GM18867 (cell line): ENCODE measurements at regions not wholly inside any gene's neighbourhood (a gene's known extent, or its start where the extent isn't known, plus 50 kb on each side); places are given as distances from the start of the nearest gene placed in this dataset.
"Not testable (repeated sequence)": the region's sequence is repeated elsewhere in the genome, so short reads cannot be mapped to it uniquely, and the experiment has no call there.

ENCODE experiments used
- ATAC-seq: cut with Tn5 transposase; IDR thresholded peaks from one replicate; pipeline ENCODE4 v1.9.1; 2021; ENCODE audit warnings: mild to moderate bottlenecking, moderate library complexity; ENCODE audit not compliant: unreplicated experiment

DNA sequence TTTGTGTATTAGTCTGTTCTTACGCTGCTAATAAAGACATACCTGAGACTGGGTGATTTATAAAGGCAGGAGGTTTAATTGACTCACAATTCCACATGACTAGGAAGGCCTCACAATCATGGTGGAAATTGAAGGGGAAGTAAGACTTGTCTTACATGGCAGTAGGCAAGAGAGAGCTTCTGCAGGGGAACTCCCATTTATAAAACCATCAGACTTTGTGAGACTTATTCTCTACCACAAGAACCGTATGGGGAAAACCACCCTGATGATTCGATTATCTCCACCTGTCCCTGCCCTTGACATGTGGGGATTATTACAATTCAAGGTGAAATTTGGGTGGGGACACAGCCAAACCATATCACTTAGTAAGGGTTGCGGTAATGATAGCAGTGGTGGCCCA lies 833.1 kb downstream of the FLRT2 start:
- ATAC-seq: no peak

DNA sequence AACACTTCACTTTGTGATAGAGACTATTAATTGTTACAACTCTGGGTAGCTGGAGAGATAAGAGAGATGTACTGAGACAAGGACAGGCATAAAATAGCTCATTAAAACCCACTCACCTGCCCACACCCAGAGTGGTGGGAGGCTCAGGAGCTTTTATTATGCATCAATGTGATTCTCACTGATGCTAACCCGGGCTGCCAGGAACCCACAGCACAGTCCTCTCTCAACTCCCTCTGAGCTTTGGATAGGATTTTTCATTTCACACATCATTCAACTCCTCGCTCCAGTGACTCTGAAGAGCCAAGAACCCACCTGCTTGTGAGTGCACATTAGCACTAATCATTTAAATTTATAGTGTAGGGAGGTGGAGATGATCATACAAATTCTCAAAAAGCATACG lies 827.9 kb downstream of the FLRT2 start:
- no peak for ATAC-seq

DNA sequence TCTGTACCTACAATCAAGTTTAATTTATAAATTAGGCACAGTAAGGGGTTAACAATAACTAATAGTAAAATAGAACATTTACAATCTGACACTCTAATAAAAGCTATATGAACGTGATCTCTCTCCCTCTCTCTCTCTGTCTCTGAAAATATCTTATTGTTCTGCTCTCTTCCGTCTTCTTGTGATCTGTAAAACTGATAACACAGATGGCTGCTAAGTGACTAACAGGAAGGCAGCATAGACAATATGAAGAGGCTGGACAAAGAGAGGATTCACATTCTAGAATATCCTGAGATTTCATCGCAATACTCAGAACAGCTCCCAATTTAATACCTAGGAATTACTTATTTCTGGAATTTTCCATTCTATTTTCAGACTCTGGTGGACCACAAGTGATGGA lies 827.2 kb downstream of the FLRT2 start:
- ATAC-seq: no peak

DNA sequence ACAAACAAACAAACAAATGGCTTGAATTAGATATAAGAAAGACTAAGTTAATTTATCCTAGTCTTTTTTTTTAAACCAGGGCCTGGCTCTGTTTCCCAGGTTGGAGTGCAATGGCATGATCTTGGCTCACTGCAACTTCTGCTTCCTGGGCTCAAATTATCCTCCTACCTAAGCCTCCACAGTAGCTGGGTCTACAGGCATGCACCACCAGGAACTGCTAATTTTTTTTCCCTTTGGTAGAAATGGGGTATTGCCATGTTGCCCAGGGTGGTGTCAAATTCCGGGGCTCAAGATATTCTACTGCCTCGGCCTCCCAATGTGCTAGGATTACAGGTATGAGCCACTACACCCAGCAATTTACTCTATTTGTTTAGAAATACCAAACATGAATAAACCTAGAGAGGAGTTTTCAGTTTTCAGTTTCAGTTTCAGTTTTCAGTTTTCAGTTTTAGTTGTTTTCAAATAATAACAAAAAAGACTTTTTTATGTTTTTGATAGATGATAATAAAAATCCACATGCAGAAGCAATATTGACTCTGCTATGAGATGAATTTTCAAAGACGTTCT lies 817.0 kb downstream of the FLRT2 start:
- no peak for ATAC-seq

DNA sequence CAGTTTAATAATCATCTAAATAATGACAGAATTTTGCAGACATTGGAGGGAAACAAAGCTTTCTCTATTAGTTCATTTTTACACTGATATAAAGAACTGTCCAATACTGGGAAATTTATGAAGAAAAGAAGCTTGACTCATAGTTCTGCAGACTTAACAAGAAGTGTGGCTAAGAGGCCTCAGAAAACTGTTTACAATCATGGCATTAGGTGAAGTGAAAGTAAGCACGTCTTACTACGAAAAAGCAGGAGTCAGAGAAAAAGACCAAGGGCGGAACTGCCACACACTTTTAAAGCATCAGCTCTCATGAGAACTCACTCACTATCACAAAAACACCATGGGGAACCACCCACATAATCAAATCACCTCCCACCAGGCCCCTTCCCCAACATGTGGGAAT lies 804.4 kb downstream of the FLRT2 start:
- no peak for ATAC-seq

DNA sequence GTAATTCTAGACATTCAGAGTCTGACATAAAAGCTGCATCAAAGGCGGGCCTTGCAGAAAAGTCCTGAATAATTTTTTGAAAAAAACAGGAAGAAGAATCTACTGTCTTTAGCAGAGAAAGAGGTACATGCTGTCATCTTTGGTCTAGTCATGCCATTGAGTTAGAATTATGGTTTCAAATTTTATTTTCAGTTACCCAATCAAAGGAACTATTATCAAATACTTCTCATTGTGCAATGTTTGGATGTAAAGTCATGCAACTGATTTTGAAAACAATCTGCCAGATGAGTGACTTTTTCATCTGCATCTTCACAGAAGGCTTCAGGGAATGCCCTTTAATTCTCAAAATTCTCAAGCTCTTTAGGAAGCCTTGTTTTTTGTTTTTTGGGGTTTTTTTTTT lies 803.5 kb downstream of the FLRT2 start:
- no peak for ATAC-seq

DNA sequence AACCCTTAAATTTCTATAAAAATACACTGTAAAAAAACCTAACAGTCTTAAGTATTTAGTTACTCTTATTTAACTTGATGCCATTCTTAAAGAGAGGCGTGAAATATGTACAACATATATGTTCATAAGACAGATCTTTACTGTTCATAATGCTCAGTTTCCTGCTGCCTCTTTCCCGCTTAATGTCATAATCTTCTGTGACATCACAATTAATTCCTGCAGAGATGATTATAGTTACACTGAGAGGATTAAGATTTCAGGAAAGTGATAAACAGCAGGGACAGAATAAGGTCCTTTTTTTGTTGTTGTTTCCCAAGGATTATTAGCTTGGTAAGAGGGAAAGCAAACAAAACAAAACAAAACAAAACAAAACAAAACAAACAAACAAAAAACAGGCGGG lies 801.4 kb downstream of the FLRT2 start:
- ATAC-seq: no peak

DNA sequence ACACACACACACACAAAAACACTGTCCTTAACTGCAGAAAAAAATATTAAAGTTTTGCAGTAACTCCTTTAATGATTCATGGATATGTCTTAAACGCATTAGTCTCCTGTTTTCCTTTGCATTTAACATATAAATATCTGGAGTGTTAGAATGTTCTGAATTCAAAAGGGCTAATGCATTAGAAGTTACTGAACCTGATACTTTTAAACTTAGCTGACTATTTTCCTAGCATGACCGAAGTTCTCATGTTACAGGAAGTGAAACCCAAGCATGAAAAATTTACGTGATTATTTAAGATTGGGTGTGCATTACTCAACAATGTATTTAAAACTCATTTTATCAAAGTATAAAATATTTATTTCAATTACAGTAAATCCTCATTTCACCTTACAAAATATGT lies 791.2 kb downstream of the FLRT2 start:
- no peak for ATAC-seq

DNA sequence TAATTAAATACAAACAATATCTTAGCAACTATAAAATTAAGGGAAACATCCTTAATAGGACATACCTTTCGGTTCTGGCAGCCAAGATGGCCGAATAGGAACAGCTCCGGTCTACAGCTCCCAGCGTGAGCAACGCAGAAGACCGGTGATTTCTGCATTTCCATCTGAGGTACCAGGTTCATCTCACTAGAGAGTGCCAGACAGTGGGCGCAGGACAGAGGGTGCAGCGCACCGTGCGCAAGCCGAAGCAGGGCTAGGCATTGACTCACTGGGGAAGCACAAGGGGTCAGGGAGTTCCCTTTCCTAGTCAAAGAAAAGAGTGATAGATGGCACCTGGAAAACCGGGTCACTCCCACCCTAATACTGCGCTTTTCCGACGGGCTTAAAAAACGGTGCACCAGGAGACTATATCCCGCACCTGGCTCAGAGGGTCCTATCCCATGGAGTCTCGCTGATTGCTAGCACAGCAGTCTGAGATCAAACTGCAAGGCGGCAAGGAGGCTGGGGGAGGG lies 782.3 kb downstream of the FLRT2 start:
- ATAC-seq: not testable (repeated sequence)

DNA sequence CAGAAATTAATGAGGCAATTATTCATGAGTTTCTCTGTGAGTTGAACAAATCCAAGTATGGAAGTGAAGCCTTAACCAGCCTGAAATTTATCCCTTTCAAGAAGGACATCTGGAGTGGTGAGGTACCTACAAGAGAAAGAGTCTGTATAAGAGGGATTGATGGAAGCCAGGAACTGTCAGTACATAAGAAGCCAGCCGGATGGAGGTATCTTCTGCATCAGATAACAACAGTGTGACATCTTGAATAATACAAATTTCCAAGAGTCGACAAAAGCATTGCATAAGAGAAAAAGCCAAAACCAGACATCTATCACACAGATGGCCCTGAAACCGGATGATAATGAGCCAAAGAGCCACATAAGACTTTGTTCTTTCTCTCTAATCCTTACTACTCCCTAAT lies 781.2 kb downstream of the FLRT2 start:
- no peak for ATAC-seq

DNA sequence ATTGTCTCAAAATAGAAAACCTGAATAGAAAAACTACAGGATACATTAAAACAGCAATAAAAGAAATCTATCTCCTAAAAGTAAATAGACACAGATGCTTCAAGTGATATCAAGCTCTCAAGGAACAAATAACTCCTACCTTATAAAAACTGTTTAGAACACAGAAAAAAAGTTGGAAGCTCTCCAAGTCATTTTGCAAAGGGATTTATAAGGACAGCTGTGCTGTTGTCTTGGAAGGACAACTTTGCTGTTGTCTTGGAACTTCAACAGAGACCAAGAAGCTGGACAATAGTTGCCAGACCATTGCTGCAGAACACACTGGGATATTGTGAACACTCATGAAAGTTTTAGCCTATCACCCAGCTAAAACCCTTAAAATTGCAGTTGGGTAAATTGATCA lies 780.7 kb downstream of the FLRT2 start:
- no peak for ATAC-seq

DNA sequence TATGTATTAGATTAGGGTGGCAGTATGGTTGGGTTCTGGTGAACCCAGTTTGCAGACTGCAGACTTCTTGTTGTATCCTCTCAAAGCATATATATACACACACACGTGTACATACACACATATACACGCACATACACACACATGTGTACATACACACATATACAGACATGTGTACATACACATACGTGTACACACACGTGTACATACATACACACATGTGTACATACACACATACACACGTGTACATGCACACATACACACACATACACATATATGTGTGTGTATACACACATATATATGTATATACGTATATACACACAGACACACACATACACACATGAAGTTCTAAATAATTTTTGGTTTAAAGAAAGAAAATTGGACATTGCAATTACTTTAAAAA lies 780.2 kb downstream of the FLRT2 start:
- no peak for ATAC-seq

DNA sequence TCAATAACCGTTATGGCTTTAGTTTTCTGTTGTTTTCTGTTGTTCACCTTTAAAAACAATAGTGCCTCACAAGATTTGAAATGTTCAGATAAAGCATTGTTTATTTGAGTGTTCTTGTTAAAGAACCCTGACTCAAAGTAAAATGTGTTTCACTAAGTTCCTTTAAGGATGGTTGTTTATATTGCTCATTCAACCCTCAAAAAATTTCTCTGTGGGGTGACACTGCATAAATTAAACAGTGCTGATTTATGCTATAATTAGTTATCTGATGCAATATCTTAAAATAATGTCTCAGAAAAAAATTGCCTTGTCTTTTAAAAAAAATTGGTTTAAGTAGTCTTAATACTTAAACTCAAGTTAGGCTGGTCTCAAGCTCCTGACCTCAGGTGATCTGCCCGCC lies 775.1 kb downstream of the FLRT2 start:
- no peak for ATAC-seq

DNA sequence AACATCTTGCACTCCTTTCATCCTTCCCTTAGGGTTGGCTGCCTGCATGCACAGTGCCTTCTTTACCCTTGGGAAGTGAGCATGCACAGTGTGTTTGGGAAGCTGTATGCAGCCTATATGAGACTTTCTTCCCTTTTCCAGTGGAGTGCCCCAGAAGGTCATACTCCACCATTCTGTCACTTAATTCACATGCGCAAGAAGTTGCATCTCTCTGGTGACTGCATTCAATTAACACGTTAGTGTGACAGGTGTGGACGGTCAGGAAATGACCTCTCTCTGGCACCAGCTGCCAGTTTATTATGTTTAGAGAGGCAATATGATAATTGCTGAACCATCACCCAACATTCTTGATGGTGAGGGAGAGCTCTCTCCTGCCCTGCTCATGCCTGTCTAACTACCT lies 770.0 kb downstream of the FLRT2 start:
- no peak for ATAC-seq

DNA sequence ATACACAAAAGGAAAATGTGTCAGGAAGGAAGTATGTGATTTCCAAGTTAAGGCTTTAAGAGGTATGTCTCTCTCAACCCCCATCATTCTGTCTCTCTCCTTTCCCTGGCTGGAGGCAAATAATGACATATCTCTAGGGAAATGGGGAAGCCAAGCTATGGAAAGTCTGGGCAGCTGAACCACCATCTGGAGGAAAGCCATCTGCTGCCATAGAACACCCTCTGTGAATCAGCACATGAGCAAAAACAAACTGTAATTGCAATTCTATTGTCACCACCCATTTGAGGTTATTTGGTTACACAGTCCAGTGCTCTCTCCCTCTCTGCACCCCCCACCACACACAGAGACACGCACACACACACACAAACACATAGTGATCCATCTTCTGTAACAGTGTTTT lies 766.2 kb downstream of the FLRT2 start:
- no peak for ATAC-seq

DNA sequence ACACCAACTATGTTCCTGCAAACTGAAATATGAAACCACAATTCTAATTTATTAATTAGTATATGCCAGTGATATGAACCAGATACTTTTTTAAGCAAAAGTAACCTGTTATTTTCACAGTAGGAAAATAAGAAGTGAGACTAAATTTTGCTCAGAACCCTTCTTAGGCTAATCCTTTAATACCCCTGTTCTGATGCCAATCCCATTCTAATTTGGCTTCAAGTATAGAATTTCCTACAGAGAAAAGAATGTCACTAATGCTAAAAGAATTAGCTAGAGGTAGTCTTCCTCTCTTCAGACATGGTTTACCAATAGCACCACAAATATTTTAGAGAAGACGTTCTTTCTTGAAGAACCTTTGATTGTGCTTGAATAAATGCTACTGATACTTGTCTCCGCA lies 758.4 kb downstream of the FLRT2 start:
- ATAC-seq: no peak

DNA sequence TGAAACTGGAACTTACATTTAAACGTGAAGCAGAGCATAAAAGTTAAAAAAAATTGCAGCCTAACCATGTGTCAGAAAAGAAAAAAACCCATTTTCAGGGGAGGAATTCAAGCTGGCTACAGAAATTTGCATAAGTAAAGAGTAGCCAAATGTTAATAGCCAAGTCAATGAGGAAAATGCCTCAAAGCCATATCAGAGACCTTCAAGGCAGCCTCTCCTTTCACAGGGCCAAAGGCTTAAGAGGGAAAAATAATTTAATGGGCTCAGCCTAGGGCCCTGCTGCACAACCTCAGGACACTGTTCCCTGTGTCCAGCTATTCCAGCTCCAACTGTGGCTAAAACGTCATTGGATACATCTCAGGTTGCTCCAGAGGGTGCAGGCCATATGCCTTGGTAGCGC lies 749.5 kb downstream of the FLRT2 start:
- ATAC-seq: no peak

DNA sequence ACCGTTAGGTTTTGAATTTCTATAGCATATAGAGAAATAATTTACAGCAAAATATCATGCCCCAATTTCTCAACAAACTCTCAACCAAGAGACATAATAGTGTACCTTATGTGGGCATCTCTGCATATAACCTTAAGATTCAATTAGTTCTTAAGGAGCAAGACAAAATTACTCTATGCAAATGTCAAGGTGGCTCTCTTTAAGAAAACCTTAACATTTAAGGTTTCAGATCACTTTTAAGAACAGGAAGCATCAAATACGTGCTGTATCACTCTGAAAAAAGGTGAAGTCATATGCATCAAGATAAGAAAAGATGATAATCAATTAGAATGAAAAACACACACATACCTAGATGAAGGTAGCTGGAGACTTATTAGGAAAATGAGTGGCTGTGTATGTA lies 728.0 kb downstream of the FLRT2 start:
- ATAC-seq: no peak

DNA sequence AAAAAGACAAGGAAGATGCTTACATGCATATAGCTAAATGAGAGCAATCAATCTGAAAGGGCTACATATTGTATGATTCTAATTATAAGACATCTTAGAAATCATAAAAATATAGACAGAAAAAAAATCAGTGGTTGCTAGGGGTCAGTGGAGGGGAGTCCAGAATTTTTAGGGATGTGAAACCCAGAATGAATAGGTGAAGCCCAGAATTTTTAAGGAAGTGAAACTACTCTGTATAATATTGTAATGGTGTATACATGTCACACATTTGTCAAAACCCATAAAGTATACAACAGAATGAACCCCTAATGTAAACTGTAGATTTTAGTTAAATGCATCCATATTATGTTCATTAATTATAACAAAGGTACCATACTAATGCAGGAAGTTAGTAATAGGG lies 713.2 kb downstream of the FLRT2 start:
- no peak for ATAC-seq

DNA sequence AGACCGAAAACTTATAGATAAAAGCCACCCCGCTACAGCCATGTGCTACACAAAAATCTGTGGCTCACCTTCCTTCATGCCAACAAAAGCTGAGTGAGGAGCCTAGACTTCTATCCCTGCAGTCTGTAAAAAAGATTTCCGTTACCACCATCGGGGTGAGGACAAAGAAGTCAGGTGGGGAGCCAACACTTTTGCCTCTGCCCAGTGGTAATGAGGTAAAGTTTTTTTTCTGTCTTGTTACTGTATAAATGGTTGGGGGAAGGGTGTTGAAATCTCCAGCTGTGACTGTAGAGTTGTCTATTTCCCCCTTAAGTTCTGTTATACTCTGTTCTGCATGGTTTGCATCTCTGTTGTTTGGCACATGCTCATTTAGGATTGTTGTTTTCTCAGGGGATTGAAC lies 707.8 kb downstream of the FLRT2 start:
- ATAC-seq: no peak

DNA sequence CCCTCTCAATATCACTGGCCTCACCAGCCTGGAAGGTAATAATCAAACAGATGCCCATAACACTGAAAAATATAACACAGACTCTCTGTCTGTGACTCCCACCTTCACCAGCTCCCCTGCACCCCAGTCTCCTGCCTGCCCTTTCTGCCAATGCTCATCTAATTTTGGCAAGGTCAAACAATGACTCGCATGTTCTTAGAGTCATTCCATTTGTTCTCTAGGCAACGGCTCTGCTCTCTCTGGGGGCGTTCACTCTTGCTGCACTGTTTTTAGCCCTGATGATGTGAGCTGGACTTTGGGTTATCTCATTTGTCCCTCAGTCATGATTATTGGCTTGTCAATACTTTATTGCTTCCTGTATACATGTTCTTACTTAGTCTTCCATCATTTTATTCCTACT lies 691.8 kb downstream of the FLRT2 start:
- no peak for ATAC-seq

DNA sequence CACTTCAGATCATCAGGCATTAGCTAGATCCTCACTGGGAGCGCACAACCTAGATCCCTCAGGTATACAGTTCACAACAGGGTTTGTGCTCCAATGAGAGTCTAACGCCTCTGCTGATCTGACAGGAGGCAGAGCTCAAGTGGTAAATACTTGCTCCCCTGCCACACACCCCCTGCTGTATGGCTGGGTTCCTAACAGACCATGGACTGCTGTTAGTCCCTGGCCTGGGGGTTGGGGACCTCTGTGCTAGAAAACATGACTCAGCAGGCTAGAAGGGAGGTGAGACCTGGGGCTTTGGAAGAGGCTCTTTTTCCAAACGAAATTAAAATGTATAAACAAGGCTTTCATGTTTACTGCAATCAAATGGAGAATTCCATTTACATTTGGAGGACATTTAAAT lies 691.1 kb downstream of the FLRT2 start:
- no peak for ATAC-seq

DNA sequence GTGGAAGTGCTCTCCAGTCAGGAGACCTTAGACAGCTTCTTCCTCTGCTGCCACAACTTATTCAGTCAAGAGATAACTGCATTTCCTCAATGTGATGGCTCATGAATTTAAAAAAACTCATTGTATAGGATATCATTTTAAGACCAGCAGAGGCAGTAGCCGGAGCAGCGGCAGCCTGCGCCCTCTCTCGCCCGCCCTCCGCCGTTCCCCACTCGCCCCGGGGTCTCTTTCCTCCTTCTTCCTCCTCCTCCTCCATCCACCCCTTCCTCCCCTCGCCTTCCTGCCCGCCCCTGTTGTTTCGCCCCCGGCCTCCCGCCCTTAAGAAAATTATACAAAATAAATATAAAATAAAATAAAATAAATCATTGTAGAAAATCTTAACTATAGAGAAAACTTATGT lies 687.6 kb downstream of the FLRT2 start:
- no peak for ATAC-seq

DNA sequence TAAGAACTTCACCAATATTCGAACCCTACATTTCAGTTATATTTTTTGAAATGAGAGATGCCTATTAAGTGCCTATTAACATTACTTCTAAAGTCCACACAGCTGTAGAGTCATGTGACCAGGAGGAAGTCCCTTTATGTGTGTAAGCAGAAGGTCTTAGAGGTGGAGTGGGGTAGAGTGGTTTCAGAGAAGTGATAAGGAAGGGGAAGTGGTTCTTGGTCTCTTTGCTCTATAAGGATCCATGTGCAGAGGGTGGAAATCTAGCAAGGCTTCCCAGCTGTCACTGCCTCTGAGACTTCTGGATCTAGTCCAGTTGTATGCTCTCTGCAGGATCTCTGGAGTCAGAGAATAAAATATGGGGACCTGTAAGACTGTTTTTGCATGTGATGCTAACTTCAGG lies 673.9 kb downstream of the FLRT2 start:
- ATAC-seq: no peak
